Fibroblast of skin of back (primary cell): ENCODE measurements at regions not wholly inside any gene's neighbourhood (a gene's known extent, or its start where the extent isn't known, plus 50 kb on each side); places are given as distances from the start of the nearest gene placed in this dataset.

Source experiments
- DNase-seq: peaks from one replicate; pipeline ENCODE4 v3.0.0-alpha.2; 2013

DNA sequence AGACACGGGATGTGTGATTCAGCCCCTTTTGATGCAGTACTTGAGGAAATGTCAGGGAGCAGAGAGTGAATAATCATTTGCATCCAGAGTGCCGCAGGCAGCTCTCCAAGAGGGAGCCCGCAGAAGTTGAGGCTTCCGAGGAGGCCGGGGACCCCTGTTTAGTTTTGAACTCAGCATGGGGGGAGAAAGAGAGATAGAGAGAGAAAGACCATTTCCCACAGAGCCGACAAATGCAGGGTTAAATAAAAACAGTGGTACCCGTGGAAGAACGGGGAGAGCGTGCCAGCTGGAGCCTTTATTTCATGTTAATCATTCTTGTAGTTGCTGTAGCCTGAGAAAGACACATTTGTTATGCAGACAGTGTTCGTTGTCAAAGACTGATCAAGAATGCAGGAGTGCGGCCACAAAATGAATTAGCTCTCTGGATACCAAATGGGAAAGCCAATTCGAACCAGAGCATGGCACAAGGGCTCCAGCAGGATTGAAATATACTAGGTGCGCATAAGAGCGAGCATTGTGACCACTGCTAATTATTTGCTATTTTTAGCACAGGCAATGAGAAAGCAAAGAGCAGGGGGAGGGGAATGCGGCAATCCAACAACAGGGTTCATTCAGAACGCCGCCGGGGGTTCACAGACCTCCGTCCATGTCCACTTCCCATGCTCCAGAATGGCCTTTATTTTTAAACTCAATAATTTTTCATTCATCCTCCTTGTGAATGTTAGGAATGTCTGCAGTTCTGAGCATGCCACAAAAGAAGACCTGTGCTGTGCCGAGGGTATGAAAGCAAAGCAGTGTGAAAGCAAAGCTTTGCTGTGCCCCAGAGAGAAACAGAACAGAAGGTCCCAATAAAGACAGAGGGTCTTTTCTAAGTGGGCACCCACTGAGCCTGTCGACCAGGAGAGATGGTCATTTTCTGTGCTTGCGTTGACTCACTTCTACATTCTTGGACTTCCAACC, 243.9 kb upstream of the VCX3A start:
- DNase-seq: no peak

DNA sequence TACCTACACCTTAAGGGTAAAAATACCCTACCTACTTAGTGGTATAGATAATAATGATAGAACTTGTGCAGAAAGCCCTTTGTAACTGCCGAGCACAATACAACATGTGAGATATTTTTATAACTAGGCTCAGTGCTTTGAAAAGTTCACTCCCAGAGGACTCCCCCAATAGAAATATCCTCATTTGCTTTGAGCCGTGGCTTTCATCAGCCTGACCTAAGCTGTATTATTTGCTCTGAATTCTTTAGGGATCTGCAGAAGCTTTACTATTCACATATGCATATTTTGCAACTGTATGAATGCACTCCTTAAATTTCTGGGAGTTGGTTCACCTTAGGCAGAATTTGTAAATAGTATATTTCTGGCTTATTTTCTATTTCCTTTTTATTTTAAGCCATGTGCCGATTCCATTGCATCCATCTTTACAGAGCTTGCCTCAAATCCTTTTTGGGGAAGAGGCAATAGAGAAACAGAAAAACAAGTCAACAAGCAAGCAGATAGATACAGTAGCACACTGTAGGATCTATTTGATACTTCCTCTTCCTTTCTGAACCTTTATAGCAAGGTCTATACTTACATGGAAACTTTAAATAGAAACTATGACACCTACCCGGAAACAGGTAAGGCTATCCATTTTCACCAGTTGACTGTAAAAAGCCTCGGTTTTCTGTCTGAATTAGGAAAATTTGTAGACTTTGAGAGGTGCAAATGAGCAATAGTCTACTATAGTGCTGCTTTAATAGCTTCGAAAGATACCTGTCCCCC, 242.5 kb upstream of the VCX3A start:
- DNase-seq: no peak

DNA sequence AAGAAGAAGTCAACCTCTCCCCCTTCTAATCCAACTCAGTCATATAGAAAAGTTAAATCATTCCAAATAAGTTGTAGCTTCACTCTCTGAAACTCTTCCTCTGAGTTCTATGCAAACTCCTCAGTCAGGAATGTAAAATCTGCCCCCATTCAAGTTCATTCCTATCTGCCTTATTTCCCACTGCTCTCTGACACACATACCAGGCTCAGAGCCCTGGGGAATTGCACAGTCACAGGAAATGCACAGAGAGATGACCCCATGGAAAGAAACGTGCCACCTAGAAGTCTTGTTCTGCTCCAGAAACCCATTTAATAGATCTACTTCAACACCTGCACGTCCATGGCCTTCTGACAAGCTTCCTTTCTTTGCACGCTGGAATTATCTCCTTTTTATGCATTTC, 236.0 kb upstream of the VCX3A start:
- peak; percentile 38 for DNase-seq

DNA sequence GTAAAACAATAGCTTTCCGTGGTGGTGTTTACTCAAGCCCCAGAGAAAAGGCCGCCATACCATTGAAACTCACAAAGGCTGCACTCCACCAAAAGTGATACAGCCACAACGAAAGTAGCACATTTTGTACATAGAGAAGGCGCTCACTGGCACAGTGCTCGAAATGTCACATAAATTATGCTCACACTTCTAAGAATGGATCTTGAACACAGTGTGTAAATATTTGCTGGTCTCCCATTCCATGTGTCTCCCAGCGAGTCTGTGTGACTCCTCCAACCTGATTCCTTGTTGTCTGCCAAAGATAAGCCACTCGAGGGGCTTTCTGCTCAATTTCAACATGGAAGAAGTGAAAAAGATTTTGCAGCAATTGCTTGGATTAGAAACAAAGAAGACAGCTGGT, 234.0 kb upstream of the VCX3A start:
- DNase-seq: no peak

DNA sequence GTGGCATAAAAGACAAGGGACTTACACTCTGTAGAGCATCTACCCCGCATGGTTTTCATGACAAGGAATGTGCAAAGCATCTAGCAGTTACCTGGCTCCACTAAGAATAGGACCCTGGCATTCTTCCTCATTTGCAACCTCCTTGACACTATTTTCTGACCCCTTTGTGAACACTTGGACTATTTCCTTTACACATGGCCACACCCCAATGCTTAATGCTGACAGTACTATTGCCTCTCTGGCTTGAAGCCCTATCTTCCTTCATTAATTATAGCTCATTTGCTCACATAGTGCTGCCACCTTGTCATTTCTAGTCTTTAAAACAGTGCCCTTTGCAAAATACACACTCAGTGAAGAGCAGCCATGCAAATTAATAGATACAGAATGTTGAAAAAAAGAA, 226.3 kb upstream of the VCX3A start:
- no peak for DNase-seq

DNA sequence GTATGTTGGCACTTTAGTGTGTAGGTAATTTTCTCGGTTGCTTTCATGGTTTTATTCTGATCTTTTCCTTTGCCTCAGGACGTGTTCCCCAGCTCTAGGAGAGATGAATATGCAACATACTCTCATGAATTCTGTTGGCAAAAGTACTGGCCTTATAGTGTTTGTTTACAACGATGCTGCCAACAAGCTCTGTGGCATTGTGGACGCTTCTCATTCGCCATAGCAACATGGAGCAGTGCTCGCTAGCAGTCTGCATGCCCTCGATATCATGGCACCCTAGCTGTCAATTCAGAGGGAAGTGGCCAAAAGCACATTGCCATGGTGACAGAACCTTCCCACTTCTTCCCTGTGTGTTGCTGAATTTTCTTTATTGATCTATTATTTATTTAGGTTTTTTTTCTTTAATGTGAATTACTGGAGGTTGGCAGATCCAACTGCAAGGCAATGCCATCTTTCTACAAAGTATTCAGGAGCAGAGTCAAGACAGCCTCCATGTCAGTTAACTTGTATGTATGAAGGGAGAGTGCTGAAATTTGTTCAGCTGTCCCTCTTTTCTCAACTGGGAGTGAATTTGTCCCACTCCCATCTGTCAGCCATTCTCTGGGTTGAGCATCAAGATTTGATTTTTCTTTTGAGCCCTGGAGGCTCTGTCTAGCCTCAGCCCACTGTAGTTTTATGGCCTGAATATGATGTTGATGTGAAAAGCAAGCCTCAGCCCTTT, 224.9 kb upstream of the VCX3A start:
- DNase-seq: no peak

DNA sequence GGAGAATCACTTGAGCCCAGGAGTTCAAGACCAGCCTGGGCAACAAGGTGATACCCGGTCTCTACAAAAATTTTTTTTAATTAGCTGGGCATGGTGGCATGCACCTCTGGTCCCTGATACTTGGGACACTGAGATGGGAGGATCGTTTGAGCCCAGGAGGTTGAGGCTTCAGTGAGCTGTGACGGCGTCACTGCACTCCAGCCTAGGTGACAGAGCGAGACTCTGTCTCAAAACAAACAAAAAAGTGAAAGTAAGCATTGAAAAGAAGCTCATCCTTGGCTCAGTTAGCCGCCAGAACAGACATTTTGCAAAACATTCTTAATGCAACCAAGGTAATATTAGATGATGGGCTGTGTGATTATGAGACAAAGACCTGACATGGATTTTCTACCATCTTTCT, 223.3 kb upstream of the VCX3A start:
- DNase-seq: no peak

DNA sequence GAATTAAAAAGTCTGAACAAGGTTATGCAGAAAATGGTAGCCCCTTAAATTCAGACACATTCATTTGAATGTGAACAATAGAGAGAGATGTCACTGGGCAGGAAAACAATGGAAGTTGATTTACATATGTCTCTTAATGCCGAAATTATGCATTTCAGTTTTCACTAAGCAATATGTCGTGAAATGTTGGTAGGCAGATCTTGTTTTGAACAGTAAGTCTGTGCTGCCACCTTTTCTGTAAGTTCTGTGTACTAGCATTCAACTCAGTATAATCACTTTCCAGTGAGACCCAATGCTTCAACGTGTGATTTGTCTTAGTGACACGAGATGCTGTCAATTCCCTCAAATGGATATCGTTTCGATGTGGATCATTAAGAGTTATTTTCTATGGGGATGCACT, 222.7 kb upstream of the VCX3A start:
- no peak for DNase-seq

DNA sequence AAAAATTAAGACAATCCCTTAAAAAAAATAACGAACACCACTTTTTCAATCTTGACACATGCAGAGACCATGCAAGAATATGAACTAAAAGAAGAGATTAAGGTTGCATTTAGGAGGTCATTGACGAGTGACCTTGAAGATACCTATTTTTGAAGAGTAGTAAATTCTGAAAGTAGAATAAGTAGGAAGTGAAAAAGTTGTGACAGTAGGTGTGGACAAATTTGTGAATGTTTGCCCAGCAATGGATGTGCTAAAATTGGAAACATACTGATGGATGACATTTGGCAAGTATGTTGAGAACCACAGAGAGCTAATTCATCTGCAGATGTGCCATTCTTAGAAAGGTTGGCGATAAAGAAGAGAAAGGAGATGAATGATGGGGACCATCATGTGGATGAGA, 213.7 kb upstream of the VCX3A start:
- DNase-seq: no peak

DNA sequence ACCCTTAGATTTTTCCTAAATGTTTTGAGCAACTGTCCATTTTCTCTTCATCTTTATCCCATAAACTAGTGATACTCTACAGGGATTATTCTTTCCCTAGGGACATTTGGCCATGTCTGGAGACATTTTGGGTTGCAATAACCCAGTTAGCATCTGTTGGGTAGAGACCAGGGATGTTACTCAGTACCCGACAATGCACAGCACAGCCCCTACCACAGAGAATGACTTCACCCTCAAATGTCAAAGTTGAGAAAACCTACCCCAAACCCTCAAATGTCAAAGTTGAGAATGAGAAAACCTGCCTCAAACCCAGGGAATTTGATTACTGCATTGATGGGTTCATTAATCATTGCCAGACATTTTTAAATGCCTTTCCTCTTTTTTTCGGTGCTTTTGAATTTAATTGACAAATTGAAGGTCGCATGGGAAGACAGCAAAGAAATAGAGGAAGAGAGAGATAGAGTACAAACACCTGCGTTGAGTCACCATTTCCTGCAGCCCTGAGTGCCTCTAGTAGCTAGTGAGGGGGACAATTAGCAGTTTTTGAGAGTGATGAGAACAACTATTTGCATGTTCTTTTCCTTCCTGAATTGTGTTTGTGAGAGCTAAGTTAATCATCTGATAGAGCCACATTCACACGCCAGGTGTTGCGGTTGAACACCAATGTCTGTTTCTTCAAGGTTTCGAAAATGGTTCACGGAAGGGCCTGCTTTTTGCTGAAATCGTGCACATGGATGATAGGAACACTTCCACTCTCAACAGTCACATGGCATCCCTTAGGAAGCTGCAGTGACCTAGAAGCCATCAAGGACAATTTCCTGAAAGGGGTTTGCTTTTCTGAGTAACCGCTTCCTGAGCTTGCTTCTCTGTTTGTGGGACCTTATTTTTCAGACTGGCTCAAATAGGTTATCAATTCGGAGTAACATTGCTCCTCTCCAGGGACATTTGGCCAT, 203.9 kb upstream of the VCX3A start:
- DNase-seq: no peak

DNA sequence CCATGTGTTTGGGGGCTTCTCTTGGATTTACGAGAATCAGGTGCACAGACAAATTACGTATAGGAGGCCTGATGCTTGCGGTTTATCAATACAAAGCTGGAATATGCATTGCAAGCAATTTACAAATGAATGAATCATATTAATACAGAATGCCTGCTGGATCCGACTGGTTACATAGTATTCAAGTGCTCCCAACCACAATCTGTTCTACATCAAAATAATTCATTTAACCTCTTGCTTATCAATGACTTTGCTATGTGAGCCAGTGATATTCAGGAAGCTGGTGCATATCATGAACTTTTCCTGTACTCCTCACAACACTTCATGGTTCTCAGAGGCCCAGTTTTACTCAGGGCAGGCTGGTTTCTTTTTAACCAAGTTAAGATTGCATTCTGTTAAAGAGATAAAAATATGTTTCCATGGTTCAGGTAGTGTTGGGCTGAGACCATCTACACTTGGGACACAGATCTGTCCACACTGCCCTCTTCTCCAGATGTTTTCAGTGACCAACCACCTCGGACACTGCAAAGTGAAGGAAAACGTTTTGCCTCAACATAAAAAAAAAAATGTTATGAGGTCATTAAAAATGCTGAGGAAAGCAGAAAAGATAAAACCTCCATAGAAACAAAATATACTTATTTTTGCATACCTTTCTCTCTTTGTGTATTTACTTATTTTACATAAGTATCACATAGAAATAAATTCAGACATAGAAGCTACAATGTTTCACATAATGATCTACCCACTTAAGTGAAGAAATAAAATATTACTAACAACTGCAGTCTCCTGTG, 200.1 kb upstream of the VCX3A start:
- DNase-seq: no peak

DNA sequence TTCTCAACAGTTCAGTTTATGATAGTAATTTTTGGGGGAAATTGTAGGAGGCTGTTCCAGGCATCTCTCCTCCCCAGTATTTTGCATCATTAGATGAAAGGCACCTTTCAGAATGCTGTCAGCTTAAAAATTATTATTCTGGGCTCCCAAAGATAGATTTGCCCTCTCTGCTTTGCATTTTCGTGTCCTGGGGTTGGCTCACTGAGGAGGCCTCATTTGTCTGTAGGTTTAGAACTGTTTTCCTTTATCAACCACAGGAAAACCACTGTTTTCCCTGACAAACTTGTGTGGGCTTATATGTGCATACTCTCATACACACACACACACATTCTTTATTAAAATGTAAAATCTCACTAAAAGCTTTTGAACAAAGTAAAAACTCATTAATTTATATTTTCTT, 197.2 kb upstream of the VCX3A start:
- DNase-seq: no peak

DNA sequence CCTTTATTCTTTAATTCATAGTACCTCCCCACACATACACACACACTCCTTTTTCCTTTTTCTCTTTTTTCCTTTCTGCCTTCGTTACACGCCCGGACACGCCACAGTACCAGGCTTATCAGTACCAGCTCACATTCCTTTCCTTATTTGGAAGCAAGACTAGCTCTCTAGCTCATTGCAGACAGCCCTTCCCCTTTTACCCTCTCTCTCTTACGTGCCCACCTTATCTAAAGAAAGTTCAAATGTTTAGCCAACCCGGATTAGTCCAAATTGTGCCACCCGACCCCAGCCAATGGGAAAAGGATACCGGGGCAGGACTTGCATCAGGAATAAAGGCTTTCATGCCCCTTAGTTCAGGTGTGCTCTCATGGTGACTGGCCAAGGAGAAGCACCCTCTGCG, 194.7 kb upstream of the VCX3A start:
- no peak for DNase-seq

DNA sequence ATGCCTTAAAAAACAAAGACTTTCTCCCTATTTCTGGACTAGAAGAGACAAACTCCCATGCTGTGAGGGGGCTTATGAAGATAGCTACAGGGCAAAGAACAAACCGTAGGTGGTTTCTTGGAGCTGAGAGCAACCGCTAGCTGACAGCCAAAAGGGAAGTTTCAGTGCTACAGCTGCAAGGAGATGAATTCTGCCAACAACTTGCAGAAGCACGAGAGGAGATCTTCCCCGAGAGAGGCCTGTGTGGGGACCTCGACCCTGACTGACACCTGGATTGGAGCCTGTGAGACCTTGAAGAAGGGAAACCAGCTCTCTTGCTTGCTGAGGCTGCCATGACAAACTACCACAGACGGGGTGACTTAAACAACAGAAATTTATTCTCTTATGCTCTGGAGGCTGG, 183.8 kb upstream of the VCX3A start:
- DNase-seq: no peak

DNA sequence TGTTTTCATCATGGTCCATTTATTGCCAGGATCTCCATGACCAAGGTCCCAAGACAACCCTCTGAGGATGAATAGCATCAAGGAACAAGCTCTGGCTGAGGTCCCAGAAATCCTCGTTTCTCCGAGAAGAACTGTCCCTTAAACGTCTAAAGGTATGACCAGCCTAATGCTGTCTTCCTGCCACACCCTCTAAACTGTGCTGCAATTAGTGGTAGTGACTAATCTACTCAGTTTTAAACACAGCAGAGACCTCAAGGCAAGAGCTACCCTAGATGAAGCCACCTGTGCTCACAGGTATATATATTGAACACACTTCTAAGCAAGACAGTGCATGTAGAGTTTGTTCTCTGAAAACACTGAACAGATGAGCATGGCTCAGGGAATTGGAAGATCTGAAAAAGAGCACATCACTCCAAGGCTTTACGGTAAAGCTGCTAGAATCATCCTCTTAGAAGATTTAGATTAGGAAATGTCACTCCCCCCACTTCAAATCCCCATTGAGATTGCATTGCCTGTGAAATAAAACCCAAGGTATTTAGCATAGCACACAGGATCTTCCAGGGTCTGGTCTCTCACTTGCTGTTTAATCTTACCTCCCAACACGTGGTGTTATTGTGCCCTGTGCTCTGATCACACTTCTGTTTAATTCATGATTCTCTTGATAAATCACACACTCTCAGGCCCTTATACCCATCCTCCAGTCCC, 173.9 kb upstream of the VCX3A start:
- DNase-seq: no peak

DNA sequence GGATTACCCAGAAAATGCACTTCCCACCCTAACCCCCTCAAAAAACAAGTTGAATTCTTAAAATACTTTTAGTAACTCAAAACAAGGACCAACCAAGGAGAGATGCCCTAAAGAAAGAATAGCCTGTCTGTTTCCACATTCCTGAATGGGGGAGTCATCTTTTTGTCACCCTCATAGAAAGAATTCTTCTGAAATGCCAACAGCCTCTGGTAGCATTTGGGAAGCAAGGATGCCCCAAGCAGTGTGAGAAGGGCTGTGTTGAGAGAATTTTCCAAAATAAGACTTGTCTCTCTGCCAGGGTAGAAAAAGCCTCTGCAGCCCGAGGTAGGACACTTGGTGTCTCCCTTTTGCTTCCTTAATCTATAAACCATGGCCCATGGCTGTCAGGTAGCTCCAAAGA, 173.1 kb upstream of the VCX3A start:
- peak; percentile 56 for DNase-seq

DNA sequence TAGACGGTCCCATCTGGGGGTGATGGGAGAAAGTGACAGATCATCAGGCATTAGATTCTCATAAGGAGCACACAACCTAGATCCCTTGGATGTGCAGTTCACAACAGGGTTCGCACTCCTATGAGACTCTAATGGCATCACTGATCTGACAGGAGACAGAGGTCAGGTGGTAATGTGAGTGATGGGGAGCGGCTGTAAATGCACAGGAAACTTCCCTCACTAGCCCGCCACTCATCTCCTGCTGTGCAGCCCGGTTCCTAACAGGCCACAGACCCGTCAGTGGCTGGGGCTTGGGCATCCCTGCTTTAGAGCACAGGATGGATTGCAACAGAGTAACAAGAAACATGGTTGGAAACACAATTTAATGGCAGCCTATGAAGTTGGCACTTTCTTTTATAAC, 172.6 kb upstream of the VCX3A start:
- DNase-seq: no peak

DNA sequence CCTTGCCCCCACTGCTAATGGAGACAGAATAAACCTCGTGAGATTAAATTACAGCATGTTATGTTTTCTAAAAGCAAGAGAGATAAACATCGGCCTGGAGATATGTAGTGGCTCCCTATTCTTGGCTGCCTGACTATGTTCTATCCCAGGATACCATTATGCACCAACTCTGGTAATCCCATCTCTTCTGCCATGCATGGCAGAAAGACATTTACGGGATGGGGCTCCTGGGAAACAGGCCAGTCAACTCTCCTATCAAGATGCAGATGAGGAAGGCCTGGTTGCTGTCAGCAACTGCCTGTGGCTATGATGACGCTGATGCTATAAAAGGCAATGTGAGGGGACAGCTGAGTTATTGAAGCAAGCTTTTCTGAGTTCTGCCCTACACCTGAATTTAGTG, 166.2 kb upstream of the VCX3A start:
- DNase-seq: no peak

DNA sequence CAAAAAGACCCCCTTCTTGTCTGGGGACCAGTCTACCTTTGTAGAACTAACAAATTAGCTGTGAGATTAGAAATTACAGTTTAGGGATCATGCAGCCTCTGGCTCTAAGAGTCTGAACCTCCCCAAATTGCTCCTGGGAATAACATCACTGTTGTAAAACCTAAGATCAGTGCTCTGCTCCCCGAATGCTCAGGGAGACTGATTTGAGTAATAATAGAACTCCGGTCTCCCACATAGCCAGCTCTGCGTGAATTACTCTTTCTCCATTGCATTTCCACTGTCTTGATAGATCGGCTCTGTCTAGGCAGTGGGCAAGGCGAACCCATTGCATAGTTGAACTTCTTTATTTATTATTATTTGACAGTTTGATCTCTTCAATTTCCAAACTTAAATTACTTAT, 160.8 kb upstream of the VCX3A start:
- no peak for DNase-seq

DNA sequence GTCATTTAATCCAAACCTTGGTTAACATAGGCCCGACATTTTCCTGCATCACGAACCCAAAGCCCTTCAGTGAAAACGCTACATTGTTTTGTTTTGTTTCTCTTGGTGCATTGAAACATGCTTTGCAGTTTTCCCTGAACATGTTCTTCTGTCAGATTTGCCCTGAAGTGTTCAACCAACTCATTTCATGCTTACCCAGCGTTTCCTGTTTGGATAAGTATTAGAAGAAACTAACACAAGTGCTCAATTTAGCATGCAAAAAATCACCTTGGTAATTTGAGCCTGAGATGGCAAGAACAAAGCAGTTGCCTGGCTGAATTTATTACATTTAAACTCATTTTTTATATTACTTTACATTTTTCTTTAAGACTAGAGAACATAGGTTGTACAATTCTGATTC, 160.1 kb upstream of the VCX3A start:
- DNase-seq: no peak

DNA sequence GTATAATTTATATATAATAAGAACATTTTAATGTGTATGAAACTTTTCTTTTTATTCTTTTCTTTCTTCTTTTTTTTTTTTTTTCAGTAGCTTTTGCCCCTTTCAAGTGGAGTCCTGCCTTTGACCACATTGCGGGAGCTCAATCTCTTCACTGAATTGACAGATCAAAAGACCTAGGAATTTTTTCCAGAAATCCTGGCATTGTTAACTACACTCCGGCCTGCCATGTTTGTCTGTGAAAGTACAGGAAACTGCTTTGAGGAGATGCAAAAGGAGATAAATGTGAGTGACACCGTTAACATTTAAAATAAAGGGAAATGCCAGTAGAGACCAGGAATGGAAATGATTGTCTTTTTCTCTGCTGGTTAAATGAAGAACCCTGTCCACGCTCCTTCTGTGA, 159.3 kb upstream of the VCX3A start:
- no peak for DNase-seq
